NOMO-1 treated with DMSO at 0.1 percent for 48 hours (cell line): ENCODE measurements at regions not wholly inside any gene's neighbourhood (a gene's known extent, or its start where the extent isn't known, plus 50 kb on each side); places are given as distances from the start of the nearest gene placed in this dataset.
A peak's percentile ranks its signal among the peaks of the same experiment; 100 is the strongest.

Source experiments
- DNase-seq: peaks from one replicate; lab custom pipeline; 2025; ENCODE audit not compliant: unreplicated experiment; lab: John Stamatoyannopoulos, UW

DNA sequence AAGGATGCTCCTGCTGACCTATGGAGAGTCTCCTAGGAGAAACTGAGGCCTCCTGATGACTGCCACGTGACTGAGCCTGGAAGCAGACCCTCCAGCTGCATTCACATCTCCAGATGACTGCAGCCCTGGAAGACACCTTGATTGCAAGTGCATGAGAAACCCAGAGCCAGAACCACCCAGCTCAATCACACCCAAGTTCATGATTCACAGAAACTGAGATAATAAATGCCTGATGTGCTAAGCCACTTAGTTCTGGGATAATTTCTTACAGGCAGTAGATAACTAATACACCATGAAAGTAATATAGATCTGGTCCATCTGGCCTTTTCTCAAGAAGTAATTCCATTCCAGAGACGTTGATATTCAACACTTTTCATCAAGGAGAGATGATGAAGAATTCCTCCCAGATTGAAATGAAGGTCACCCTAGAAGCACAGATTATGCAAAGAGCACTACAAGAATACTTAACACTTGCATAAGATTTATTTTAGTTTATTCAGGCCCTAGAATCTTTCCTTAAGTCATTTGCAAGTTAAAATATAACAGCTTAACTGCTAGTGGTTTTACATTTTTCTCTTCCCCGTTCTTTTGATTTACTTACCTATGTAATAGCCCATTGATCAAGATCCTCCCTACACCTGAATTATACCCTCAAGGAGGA is 208.2 kb upstream of the INHBA start:
- no peak for DNase-seq

GRCh38 chr7:41907444-41907843 is 204.6 kb upstream of the INHBA start:
- DNase-seq = peak; percentile 59

GRCh38 chr7:41900532-41900931 is 197.6 kb upstream of the INHBA start:
- no peak for DNase-seq

DNA sequence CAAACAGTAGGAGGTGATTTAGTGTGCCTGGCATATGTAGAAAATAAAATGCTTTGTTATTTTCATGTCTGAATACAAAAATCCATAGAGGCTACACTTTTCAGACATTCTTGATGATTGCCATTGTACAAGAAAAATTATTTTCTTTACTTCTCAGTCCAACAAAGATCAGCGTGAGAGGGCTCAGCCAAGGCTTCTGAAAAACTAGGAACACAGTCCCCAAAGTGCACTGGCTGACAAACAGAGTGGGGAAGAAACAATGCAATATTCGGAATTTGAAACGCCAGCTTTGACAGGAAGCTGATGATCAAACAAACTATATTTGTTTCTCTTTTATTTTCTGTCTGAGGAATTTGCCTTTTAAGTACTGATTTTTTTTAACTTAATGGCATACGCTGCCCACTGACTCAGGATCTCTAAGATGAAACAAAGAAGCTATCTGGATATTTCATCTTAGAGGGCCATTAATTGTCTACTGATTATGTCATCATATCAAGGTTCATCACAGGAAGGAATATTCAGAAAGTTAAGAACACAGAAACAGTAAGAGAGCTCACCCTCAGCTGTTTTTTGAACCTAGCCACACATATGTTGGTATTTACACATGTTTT is 197.0 kb upstream of the INHBA start:
- no peak for DNase-seq

DNA sequence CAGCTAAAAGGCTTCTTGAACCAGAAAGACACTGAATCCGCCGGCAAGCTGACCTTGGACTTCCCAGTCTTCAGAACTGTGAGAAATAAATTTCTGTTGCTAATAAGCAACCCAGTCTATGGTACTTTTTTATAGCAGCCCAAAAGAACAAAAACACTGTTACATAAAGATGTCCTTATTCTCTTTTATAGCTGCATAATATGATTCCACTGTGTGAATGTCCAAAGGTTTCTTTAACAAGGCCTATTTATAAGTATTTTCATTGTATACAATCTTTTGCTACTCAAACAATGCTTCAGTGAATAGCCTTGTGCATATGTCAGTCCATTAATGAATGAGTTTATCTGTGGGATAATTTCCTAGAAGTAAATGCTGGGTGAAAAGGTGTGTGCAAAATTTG is 190.8 kb upstream of the INHBA start:
- no peak for DNase-seq

DNA sequence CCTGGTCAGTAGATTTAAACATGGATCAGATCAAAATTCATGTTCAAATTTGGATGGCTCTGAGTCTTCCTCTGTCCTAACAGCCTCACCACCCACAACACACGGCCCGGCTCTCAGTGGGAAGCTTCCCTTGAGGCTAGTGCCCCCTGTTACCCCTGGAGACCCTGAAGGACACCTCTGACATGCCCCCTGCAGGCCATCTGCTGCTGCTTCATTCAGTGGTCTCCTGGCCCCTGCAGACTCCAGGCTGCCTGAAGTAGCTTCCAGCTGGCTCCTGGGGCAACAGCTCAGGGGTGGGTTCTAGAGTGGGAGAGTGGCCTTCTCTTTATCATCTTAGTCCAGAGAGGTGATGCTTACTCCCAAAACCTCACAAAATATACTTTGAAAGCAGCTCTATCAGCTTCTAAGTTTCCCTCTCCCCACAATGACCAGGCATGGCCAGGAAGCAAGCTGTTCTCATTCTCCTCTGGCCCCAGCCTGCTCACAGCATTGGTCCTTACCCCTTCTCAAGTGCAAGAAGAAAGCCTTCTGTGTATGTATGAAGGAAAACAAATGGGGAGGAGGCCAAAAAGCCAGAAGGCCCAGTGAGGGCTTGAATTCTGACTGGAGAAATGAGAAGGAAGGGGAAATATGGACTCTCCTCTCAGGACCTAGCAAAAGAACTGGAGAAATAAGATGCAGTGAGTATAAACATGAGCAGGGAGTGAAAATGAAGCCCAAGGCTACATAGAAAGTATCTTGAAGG is 189.6 kb upstream of the INHBA start:
- no peak for DNase-seq

DNA sequence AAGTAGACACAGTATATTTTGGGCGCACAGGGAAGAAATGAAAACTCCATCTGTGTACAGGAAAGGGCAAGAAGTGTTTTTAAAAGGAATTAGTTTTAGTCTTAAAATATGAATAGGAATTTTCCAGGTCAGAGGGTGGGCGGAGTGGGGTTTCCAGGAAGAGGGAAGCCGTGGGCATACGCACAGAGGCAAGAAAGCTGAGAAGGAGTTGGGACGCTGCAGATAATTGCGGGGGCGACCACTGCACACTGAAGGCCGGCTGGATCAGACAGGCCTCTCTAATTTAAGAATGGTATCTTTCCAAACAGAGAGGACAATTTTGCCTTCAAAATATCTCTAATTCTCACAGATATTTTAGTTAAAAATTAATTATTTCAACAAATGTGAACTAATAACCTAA is 189.1 kb upstream of the INHBA start:
- DNase-seq = no peak

GRCh38 chr7:41890631-41891274 is 187.9 kb upstream of the INHBA start:
- DNase-seq = no peak

- DNase-seq = no peak
Observed at GRCh38 chr7:41889472-41889871, 186.6 kb upstream of the INHBA start.

DNA sequence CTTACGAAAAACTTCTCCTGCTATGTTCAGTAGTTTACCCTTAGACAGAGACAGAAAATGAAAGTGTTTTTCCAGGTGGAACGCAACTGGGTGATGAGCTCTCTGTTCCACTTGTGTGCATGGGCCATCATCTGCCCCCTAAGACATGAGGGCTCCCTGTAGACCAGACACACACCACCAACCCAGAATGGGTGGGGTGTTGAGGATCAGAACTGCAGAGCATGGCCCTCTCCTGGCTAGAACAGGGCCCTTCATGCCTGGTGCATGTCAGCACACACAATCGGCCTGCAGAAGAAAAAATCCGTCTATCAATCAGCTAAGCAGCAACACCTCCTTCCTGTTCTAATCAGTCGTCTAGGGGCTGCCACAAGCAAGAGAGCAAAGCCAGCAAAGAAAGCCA is 186.2 kb upstream of the INHBA start:
- no peak for DNase-seq

GRCh38 chr7:41887416-41887815 is 184.5 kb upstream of the INHBA start:
- DNase-seq = peak; percentile 74

- no peak for DNase-seq
Observed at GRCh38 chr7:41886901-41887311, 184.0 kb upstream of the INHBA start.

DNA sequence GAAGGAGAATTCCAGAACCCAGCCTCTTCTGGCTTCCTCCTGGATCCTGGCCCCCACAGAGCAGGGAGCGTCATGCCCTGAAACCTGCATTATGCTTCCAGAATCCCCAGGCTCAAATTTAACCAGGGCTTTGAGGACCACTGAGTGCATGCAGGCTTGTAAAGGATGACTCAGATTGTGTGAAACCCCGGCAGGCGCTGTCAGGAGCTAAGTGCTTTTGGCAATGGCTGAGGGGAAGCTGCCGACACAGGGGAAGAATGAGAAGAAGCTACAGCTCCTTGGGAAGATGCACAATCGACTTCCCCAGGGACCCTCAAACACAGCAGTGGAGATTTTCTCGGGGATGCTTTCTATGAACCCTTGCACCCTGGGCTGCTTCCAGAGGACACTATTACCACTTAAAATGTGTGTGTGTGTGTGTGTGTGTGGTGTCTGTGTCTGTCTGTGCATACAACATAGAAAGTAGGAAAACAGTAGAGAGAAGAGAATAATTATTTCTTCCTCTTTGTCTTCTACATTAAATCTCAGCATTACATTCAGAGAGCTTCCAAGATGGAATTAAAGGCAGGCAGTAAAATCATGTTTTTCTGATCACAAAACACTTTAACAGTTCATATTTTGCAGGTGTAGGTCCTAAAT is 183.5 kb upstream of the INHBA start:
- DNase-seq = peak; percentile 50

GRCh38 chr7:41885748-41886147 is 182.9 kb upstream of the INHBA start:
- DNase-seq = no peak

GRCh38 chr7:41885078-41885477 is 182.2 kb upstream of the INHBA start:
- DNase-seq = no peak

DNA sequence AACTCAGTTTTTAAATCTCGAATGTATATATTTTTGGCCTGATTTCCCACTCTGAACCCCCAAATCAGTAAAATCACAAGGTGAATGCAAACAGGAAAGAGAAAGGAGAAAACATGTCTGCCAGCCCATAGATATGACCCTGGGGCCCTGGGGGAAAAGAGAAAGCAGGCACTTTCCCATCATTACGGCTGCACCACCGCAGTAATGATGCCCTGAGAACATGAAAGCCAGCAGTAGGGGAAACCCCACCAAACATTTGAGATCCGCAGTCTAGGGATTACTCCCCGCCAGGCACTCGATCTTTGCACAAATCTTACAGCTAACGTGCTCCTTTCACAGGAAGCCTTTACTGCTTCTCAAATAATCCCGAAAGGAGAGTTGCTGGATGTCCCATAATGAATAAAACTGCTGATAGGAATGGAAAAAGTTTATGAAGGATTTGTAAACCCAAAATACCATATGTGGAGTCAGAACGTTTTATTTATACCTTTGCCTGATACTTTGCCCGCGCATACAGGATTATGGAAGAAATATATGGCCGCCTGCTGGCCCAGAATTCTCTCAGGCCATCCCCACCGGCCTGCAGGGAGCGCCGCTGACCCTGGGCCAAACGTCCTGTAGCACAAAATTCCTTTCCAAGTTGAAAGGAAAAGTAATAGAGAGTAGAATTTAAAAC is 180.0 kb upstream of the INHBA start:
- DNase-seq = no peak

DNA sequence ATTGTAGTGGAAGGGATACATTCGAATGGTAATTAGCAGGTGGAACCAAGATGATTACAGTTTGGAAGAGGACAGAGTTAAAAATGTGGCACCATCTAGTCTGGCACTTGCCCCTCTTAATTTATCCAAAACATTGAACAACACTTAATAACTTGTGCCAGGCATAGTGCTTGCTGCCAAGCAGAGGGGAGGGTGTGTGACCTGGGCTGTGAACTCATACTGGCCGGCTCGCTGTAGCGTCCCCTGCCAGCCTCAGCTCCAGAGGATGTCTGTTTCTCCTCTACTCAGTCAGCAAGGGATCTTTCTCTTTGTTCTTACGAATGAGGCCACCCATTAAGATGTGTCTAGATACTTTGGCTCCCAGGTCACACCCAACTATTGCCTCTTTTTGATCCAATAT is 179.4 kb upstream of the INHBA start:
- no peak for DNase-seq

- peak; percentile 100 for DNase-seq
Observed at GRCh38 chr7:41881331-41882130, 178.6 kb upstream of the INHBA start.

DNA sequence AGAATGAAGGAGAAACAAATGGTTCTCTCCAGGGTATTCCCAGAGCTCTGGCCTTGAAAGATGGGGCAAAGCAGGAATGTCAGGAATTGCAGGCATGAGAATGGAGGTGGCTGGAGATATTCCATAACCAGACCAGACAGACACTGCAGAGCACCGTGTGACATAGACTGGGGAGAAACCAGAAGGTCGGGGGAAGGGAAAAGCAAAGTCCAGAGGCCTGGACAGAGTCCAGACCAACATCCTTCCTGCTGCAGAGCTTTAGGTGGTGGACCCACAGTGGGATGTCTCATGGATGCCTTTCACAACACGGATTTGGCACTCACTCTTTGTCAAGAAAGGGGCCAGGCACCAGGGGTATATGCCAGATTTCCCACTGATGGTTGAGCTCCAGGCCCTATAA is 177.2 kb upstream of the INHBA start:
- no peak for DNase-seq

GRCh38 chr7:41879403-41879802 is 176.5 kb upstream of the INHBA start:
- DNase-seq = no peak
